Retinal pigment epithelial cell (primary cell): ENCODE measurements at regions not wholly inside any gene's neighbourhood (a gene's known extent, or its start where the extent isn't known, plus 50 kb on each side); places are given as distances from the start of the nearest gene placed in this dataset.

ENCODE experiments used
- DNase-seq: peaks from one replicate; pipeline ENCODE4 v3.0.0-alpha.2; 2010; ENCODE audit warnings: low read depth
- H3K4me3 ChIP-seq: 2 replicates; pipeline ENCODE4 v1.5.1; 2011; ENCODE audit warnings: mild to moderate bottlenecking, low read length, control low read depth, moderate library complexity
- TF ChIP-seq, protein P1 (sequence below): conservative IDR thresholded peaks from 2 replicates; pipeline ENCODE4 v1.5.1; 2011; ENCODE audit warnings: low read depth, low read length, control low read depth, inconsistent platforms

DNA sequence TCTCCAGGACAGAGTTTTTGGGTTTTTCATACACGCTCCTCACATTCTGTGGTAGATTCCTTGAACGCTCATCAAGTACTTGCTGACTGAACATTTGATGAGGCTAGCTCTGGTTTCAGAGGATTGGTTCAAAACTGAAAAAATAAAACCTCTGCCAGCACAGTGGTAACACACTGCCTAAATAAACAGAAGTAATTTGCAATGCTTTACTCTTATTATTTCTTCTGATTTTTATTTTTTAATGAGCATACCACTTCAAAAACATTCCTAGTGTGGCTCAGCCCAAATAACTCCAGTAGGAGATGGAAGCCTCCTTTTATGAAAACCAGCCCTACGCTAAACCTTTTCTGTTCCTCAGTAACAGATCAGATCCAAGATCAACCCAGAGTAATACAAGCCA, 72.0 kb upstream of the INTU start:
- DNase-seq, result no peak
- TF ChIP-seq, protein P1, sequence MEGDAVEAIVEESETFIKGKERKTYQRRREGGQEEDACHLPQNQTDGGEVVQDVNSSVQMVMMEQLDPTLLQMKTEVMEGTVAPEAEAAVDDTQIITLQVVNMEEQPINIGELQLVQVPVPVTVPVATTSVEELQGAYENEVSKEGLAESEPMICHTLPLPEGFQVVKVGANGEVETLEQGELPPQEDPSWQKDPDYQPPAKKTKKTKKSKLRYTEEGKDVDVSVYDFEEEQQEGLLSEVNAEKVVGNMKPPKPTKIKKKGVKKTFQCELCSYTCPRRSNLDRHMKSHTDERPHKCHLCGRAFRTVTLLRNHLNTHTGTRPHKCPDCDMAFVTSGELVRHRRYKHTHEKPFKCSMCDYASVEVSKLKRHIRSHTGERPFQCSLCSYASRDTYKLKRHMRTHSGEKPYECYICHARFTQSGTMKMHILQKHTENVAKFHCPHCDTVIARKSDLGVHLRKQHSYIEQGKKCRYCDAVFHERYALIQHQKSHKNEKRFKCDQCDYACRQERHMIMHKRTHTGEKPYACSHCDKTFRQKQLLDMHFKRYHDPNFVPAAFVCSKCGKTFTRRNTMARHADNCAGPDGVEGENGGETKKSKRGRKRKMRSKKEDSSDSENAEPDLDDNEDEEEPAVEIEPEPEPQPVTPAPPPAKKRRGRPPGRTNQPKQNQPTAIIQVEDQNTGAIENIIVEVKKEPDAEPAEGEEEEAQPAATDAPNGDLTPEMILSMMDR, result no peak
- no peak overlapping the region for H3K4me3 ChIP-seq

DNA sequence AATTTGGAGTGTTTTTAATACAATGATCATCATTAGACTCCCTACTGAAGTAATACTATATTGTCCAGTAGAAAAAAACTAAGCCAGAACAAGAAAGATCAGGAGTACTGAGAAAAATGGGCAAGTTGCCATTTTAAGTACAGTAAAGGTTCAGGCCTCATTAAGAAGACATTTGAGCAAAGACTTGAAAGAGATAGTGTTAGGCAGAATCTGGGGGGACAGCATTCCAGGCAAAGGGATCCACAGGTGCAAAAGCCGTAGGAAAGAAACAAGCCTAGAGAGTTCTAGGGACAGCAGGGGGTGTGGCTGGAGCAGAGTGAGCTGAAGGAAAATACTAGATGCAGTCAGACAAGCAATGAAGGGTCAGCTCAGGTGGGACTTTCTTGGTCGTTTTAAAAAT, 58.1 kb upstream of the INTU start:
- no peak for DNase-seq
- H3K4me3 ChIP-seq, result no peak overlapping the region
- TF ChIP-seq, protein P1, result no peak

DNA sequence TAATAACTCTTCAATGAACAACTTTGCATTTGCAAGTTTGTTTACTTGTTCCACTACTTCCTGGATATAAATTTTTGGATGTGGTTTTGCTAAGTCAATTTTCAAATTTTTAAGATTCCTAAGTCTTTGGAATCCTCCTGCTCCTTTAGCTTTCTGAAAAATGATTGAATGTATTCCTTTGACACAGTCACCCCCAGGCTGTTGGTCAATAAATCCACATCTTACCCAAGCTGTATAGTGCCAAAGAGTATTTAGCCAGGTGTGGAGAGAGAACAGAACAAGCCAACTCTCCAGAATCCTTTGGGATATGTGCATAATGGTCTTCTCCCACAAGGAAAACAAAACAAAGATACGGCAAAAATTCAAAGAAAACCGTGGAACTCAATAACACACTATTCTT, 56.9 kb upstream of the INTU start:
- no peak for DNase-seq
- H3K4me3 ChIP-seq, result no peak overlapping the region
- TF ChIP-seq, protein P1, result no peak

DNA sequence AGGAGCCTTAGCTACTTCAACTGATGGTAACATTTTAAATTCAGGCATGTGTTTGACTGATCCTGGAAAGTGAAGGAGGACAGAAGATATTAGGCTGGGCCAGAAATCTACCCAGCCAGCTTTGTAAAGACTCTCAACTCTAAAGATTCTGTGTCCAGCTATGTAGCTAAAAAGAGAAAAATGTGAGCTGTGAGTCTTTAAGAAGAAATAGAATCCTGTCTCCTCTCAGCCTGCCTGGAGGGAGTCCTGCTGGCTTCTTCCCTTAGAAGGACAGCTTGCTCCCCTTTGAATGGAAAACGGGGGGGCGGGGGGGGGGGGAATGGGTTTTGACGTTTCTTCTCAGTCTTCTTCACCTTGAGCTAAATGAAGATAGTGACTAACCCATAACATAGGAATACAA, 54.3 kb upstream of the INTU start:
- H3K4me3 ChIP-seq, result no peak overlapping the region
- DNase-seq, result no peak
- TF ChIP-seq, protein P1, result no peak

DNA sequence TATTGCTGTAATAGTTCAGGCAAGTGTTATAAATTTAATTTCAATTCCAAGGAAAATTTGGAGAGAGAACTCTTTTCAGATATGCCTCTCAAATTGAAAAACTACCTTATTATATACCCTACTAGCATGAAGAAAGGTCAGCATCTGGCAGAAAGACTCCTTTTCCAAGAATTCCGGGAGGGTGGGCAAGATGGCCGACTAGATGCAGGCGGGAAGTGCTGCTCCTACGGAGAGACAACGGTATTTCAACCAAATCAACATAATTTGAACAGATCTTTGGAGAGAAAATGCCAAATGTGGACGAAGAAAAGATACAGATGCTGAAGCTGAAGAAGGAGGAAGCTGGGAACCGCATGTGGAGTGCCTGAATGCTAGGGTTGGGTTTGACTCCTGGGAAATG, 53.8 kb upstream of the INTU start:
- TF ChIP-seq, protein P1, result no peak

DNA sequence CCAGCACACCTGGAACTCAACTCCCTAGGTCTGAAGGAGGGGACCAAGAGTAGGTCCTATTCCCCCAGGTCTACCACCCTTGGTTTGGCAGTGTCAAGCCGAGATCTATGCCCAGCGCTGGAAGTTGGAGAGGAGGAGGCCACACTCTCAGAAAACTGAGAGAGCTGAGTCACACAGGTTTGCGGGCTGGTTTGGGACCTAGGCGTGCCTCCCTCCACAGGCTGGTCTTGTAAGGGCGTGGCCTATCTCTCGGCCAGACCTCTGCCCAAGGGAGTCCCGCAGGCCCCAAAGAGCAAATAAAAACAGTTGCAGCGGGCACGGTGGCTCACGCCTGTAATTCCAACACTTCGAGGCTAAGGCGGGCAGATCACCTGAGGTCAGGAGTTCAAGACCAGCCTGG, 52.9 kb upstream of the INTU start:
- TF ChIP-seq, protein P1, result no peak
- DNase-seq, result no peak
- no peak overlapping the region for H3K4me3 ChIP-seq

More for the DNA sequence above, 53.8 kb upstream of the INTU start:
- no peak for DNase-seq
- no peak overlapping the region for H3K4me3 ChIP-seq

DNA sequence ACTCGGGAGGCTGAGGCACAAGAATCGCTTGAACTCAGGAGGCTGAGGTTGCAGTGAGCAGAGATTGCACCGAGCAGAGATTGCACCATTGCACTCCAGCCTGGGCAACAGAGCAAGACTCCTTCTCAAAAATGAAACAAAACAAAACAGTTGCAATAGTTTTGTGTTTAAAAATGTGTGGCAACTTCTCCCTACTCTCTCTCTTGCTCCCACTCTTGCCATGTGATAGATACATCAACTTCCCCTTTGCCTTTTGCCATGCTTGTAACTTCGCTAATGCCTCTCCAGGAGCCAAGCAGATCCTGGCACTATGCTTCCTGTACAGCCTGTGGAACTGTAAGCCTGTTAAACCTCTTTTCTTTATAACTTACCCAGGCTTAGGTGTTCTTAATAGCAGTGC, 52.5 kb upstream of the INTU start:
- H3K4me3 ChIP-seq, result no peak overlapping the region
- TF ChIP-seq, protein P1, result no peak
- peak; percentile 33 for DNase-seq
